A549 (cell line): ENCODE measurements at regions not wholly inside any gene's neighbourhood (a gene's known extent, or its start where the extent isn't known, plus 50 kb on each side); places are given as distances from the start of the nearest gene placed in this dataset.

Experiments used
- CTCF ChIP-seq: fragments of >200 bp; sonication (Bioruptor Twin); formaldehyde crosslinking; IDR thresholded peaks from 3 replicates; pipeline ENCODE4 v1.5.1; 2016
- EP300 ChIP-seq, 2 experiments: fragments of >200 bp; sonication (Bioruptor Twin); formaldehyde crosslinking; IDR thresholded peaks; 2 replicates in 1 of 2; 3 replicates in 1 of 2; pipeline ENCODE4 v1.6.1; 2016 to 2017
- JUN ChIP-seq, 2 experiments: fragments of >200 bp; sonication (Bioruptor Twin); formaldehyde crosslinking; IDR thresholded peaks; 2 replicates in 1 of 2; 3 replicates in 1 of 2; pipeline ENCODE4 v1.6.1; 2016 to 2017
- MAX ChIP-seq: IDR thresholded peaks from 2 replicates; pipeline ENCODE4 v1.6.1; 2012
- POLR2A ChIP-seq: IDR thresholded peaks from 2 replicates; pipeline ENCODE4 v1.6.1; 2012; ENCODE audit warnings: mild to moderate bottlenecking, low read length
- RAD21 ChIP-seq, 2 experiments: fragments of >200 bp in 1 of 2; sonication (Bioruptor Twin) in 1 of 2; formaldehyde crosslinking in 1 of 2; IDR thresholded peaks in 1 of 2; conservative IDR thresholded peaks in 1 of 2; 2 replicates in 1 of 2; 3 replicates in 1 of 2; pipeline ENCODE4 v1.6.1; 2012 to 2018; ENCODE audit warnings: inconsistent platforms in 1 of 2
- RCOR1 ChIP-seq: fragments of 150-350 bp; IDR thresholded peaks from 2 replicates; pipeline ENCODE4 v1.6.1; 2014; ENCODE audit warnings: antibody characterized with exemption, low read length, low read depth
- REST ChIP-seq: fragments of 200-600 bp; sonication (generic); IDR thresholded peaks from 2 replicates; pipeline ENCODE4 v1.6.1; 2016; ENCODE audit warnings: antibody characterized with exemption, mild to moderate bottlenecking, moderate library complexity
- SMC3 ChIP-seq: fragments of >200 bp; sonication (Bioruptor Twin); formaldehyde crosslinking; IDR thresholded peaks from 3 replicates; pipeline ENCODE4 v1.6.1; 2018; ENCODE audit warnings: inconsistent platforms

- no peak for TF ChIP-seq RCOR1
- no peak for TF ChIP-seq CTCF
- no peak for TF ChIP-seq RAD21 (conservative IDR thresholded peaks at IDR 0.05 in 1 of 2, IDR thresholded peaks at IDR 0.05 in 1 of 2)
- TF ChIP-seq JUN (IDR thresholded peaks at IDR 0.05), result no peak
- no peak for TF ChIP-seq EP300 (IDR thresholded peaks at IDR 0.05)
- TF ChIP-seq POLR2A, result no peak
- no peak for TF ChIP-seq REST
- no peak for TF ChIP-seq SMC3
- no peak for TF ChIP-seq MAX
Measured at GRCh38 chr6:120026791-120027190, 677.2 kb upstream of the MAN1A1 start.
